H9 (cell line): ENCODE measurements at regions not wholly inside any gene's neighbourhood (a gene's known extent, or its start where the extent isn't known, plus 50 kb on each side); places are given as distances from the start of the nearest gene placed in this dataset.

Experiments used
- DNase-seq: peaks from one replicate; pipeline ENCODE4 v3.0.0-alpha.2; 2017
- H2AFZ ChIP-seq: one replicate; pipeline ENCODE4 v1.6.1; 2013; ENCODE audit warnings: mild to moderate bottlenecking, low read length, control low read depth, moderate library complexity
- H2AK5ac ChIP-seq: 2 replicates; pipeline ENCODE4 v1.6.1; 2013; ENCODE audit warnings: low read length, control low read depth, mixed read lengths; ENCODE audit not compliant: insufficient read length
- H2BK120ac ChIP-seq: one replicate; pipeline ENCODE4 v1.6.1; 2013; ENCODE audit warnings: low read depth, mild to moderate bottlenecking, low read length, control low read depth, inconsistent platforms; ENCODE audit not compliant: poor library complexity, severe bottlenecking
- H2BK12ac ChIP-seq: 2 replicates; pipeline ENCODE4 v1.6.1; 2013; ENCODE audit warnings: low read length, control low read depth, mixed read lengths, low read depth; ENCODE audit not compliant: insufficient read length
- H2BK15ac ChIP-seq: 2 replicates; pipeline ENCODE4 v1.6.1; 2013; ENCODE audit warnings: low read depth, low read length, control low read depth
- H2BK20ac ChIP-seq: one replicate; pipeline ENCODE4 v1.6.1; 2013; ENCODE audit warnings: low read depth, mild to moderate bottlenecking, low read length, control low read depth, inconsistent platforms; ENCODE audit not compliant: poor library complexity, severe bottlenecking
- H2BK5ac ChIP-seq: 2 replicates; pipeline ENCODE4 v1.6.1; 2013; ENCODE audit warnings: low read length, control low read depth, mixed read lengths; ENCODE audit not compliant: insufficient read length
- H3K14ac ChIP-seq: 2 replicates; pipeline ENCODE4 v1.6.1; 2013; ENCODE audit warnings: low read length, control low read depth; ENCODE audit not compliant: insufficient read depth
- H3K18ac ChIP-seq: 2 replicates; pipeline ENCODE4 v1.6.1; 2013; ENCODE audit warnings: low read depth, mild to moderate bottlenecking, mixed read lengths, low read length, control low read depth; ENCODE audit not compliant: insufficient read length
- H3K23ac ChIP-seq: 2 replicates; pipeline ENCODE4 v1.6.1; 2013; ENCODE audit warnings: low read length, control low read depth, mixed read lengths, low read depth; ENCODE audit not compliant: insufficient read length
- H3K23me2 ChIP-seq: 2 replicates; pipeline ENCODE4 v1.6.1; 2013; ENCODE audit warnings: low read depth, mild to moderate bottlenecking, mixed read lengths, low read length, control low read depth; ENCODE audit not compliant: insufficient read length, poor library complexity, severe bottlenecking
- H3K27ac ChIP-seq: 2 replicates; pipeline ENCODE4 v1.5.1; 2013; ENCODE audit warnings: low read length, control low read depth, mixed read lengths, low read depth; ENCODE audit not compliant: insufficient read length
- H3K27me3 ChIP-seq: 2 replicates; pipeline ENCODE4 v1.6.1; 2013; ENCODE audit warnings: low read length, control low read depth, inconsistent platforms; ENCODE audit not compliant: insufficient read depth
- H3K4ac ChIP-seq: 2 replicates; pipeline ENCODE4 v1.6.1; 2013; ENCODE audit warnings: low read depth, mild to moderate bottlenecking, control low read depth, inconsistent platforms, low read length, moderate library complexity
- H3K4me1 ChIP-seq: 2 replicates; pipeline ENCODE4 v1.6.1; 2013; ENCODE audit warnings: low read length, control low read depth, inconsistent platforms; ENCODE audit not compliant: insufficient read depth
- H3K4me2 ChIP-seq: 2 replicates; pipeline ENCODE4 v1.6.1; 2013; ENCODE audit warnings: low read length, control low read depth, mixed read lengths; ENCODE audit not compliant: insufficient read length, insufficient read depth
- H3K56ac ChIP-seq: 2 replicates; pipeline ENCODE4 v1.6.1; 2013; ENCODE audit warnings: low read depth, mild to moderate bottlenecking, mixed read lengths, low read length, control low read depth; ENCODE audit not compliant: insufficient read length
- H3K79me1 ChIP-seq: 2 replicates; pipeline ENCODE4 v1.6.1; 2013; ENCODE audit warnings: low read depth, mild to moderate bottlenecking, moderate library complexity, low read length, control low read depth, inconsistent platforms; ENCODE audit not compliant: insufficient read depth, poor library complexity, severe bottlenecking
- H3K79me2 ChIP-seq: 2 replicates; pipeline ENCODE4 v1.6.1; 2013; ENCODE audit warnings: low read length, control low read depth, inconsistent platforms; ENCODE audit not compliant: insufficient read depth
- H3K9ac ChIP-seq: 2 replicates; pipeline ENCODE4 v1.6.1; 2013; ENCODE audit warnings: low read length, control low read depth, mixed read lengths; ENCODE audit not compliant: insufficient read length; ENCODE audit errors: extremely low read depth
- H3K9me3 ChIP-seq: one replicate; pipeline ENCODE4 v1.6.1; 2013; ENCODE audit warnings: low read depth, low read length, inconsistent platforms; ENCODE audit not compliant: control insufficient read depth
- H3T11ph ChIP-seq: one replicate; pipeline ENCODE4 v1.6.1; 2013; ENCODE audit warnings: mild to moderate bottlenecking, low read length, control low read depth, inconsistent platforms
- H4K20me1 ChIP-seq: one replicate; pipeline ENCODE4 v1.6.1; 2013; ENCODE audit not compliant: control insufficient read depth, insufficient read length, insufficient read depth
- H4K5ac ChIP-seq: 2 replicates; pipeline ENCODE4 v1.6.1; 2013; ENCODE audit warnings: low read depth, mild to moderate bottlenecking, mixed read lengths, low read length, control low read depth; ENCODE audit not compliant: insufficient read length
- H4K8ac ChIP-seq: replicated peaks from 2 replicates; pipeline ENCODE4 v1.6.1; 2013; ENCODE audit warnings: low read length, control low read depth, mixed read lengths, low read depth; ENCODE audit not compliant: insufficient read length
- H4K91ac ChIP-seq: 2 replicates; pipeline ENCODE4 v1.6.1; 2013; ENCODE audit warnings: low read depth, mild to moderate bottlenecking, moderate library complexity, mixed read lengths, low read length, control low read depth; ENCODE audit not compliant: insufficient read length
- H3K27ac Mint-ChIP-seq, 3 experiments: 2 replicates in 2 of 3; 3 replicates in 1 of 3; pipeline ENCODE4 v1.8.0; 2020 to 2021; ENCODE audit warnings: mixed read lengths in 3 of 3, mild to moderate bottlenecking in 1 of 3, moderate library complexity in 1 of 3
- H3K27me3 Mint-ChIP-seq: 2 replicates; pipeline ENCODE4 v1.8.0; 2021; ENCODE audit warnings: low read depth, mild to moderate bottlenecking, moderate library complexity, mixed read lengths
- H3K36me3 Mint-ChIP-seq, 3 experiments: 2 replicates in 2 of 3; 3 replicates in 1 of 3; pipeline ENCODE4 v1.8.0; 2020 to 2021; ENCODE audit warnings: low read depth in 3 of 3, mixed read lengths in 3 of 3; ENCODE audit not compliant: insufficient read depth in 1 of 3
- H3K4me1 Mint-ChIP-seq, 2 experiments: 2 replicates each; pipeline ENCODE4 v1.8.0; 2020; ENCODE audit warnings: mixed read lengths in 2 of 2
- H3K4me3 Mint-ChIP-seq, 2 experiments: 2 replicates in 1 of 2; 3 replicates in 1 of 2; pipeline ENCODE4 v1.8.0; 2020 to 2021; ENCODE audit warnings: mild to moderate bottlenecking in 2 of 2, mixed read lengths in 2 of 2, moderate library complexity in 1 of 2
- H3K9me3 Mint-ChIP-seq, 2 experiments: 2 replicates in 1 of 2; 3 replicates in 1 of 2; pipeline ENCODE4 v1.8.0; 2020; ENCODE audit warnings: mild to moderate bottlenecking in 2 of 2, mixed read lengths in 2 of 2, moderate library complexity in 1 of 2
- CTCF ChIP-seq: fragments of 200-600 bp; sonication (generic); conservative IDR thresholded peaks from 3 replicates; pipeline ENCODE4 v1.8.0; 2021; ENCODE audit warnings: antibody characterized with exemption, mild to moderate bottlenecking
- WGBS: extraction: QIAGEN DNeasy Blood & Tissue Kit; methylation state at CpG from one replicate; pipeline ENCODE4 v1.1.7; 2013; ENCODE audit warnings: missing lambda C conversion rate, low lambda C conversion rate, mixed read lengths; ENCODE audit not compliant: insufficient read length; ENCODE audit errors: extremely low coverage; 5-methylcytosine and 5-hydroxymethylcytosine counted together

- Histone ChIP-seq H3K79me2 (no peaks in the 10 kb centered on the region; the same call in 1 of the 2 replicates), H3K4ac (no peak overlapping the region), H4K91ac (no peak overlapping the region), H3K23ac (no peak overlapping the region), H3K27me3 (no peaks in the 10 kb centered on the region), H2BK5ac (no peak overlapping the region), H3K27ac (no peak overlapping the region), H2AK5ac (no peak overlapping the region), H4K5ac (no peak overlapping the region), H3K9ac (no peak overlapping the region), H4K20me1 (no peaks in the 10 kb centered on the region), H3K4me1 (no peaks in the 10 kb centered on the region), H2BK12ac (no peak overlapping the region), H3K9me3 (no peaks in the 10 kb centered on the region), H2AFZ (no peak overlapping the region), H2BK120ac (no peak overlapping the region), H4K8ac (no peak overlapping the region), H3K4me2 (no peak overlapping the region), H2BK20ac (no peak overlapping the region), H3K23me2 (no peaks in the 10 kb centered on the region), H3K18ac (no peak overlapping the region), H3T11ph (no peak overlapping the region), H3K14ac (no peak overlapping the region), H2BK15ac (no peak overlapping the region), H3K56ac (no peak overlapping the region), H3K79me1 (no peaks in the 10 kb centered on the region)
- no peaks in the 10 kb centered on the region; a peak in 1 of 7 replicates for H3K36me3 Mint-ChIP-seq
- no peak for TF ChIP-seq CTCF
- H3K27me3 Mint-ChIP-seq, result peaks cover 2% of the 10 kb centered on the region; the same call in 1 of the 2 replicates
- peaks cover 0 to 4% of the 10 kb centered on the region in 2 experiments; a peak in 2 of 4 replicates for H3K4me1 Mint-ChIP-seq
- no peak for DNase-seq
- no CpG with 5 or more reads among the region's 1 CpG for WGBS
- H3K4me3 Mint-ChIP-seq, result no peak overlapping the region
- no peak overlapping the region for H3K27ac Mint-ChIP-seq
- H3K9me3 Mint-ChIP-seq, result no peaks in the 10 kb centered on the region
Observed at GRCh38 chr7:35474100-35474499, 220.2 kb upstream of the TBX20 start.
